Parathyroid adenoma (tissue), 2 donors: ENCODE measurements at regions not wholly inside any gene's neighbourhood (a gene's known extent, or its start where the extent isn't known, plus 50 kb on each side); places are given as distances from the start of the nearest gene placed in this dataset.

Experiments used
- H2AFZ ChIP-seq: fragments of 300-600 bp; sonication (generic); one replicate; pipeline ENCODE4 v1.7.0; 2017; ENCODE audit warnings: antibody characterized with exemption, mild to moderate bottlenecking
- H3K27ac ChIP-seq: fragments of 300-600 bp; sonication (generic); one replicate; pipeline ENCODE4 v1.7.0; 2017
- H3K27me3 ChIP-seq: fragments of 300-600 bp; sonication (generic); one replicate; pipeline ENCODE4 v1.7.0; 2017; ENCODE audit warnings: low read length; ENCODE audit not compliant: control insufficient read depth, insufficient read depth
- H3K36me3 ChIP-seq: fragments of 300-600 bp; sonication (generic); one replicate; pipeline ENCODE4 v1.7.0; 2017; ENCODE audit warnings: low read length; ENCODE audit not compliant: control insufficient read depth, insufficient read depth
- H3K4me1 ChIP-seq: fragments of 300-600 bp; sonication (generic); one replicate; pipeline ENCODE4 v1.7.0; 2017; ENCODE audit warnings: control low read depth
- H3K4me2 ChIP-seq: fragments of 300-600 bp; sonication (generic); one replicate; pipeline ENCODE4 v1.7.0; 2017; ENCODE audit warnings: low read length
- H3K4me3 ChIP-seq: fragments of 300-600 bp; sonication (generic); one replicate; pipeline ENCODE4 v1.7.0; 2017; ENCODE audit warnings: low read depth, low read length
- H3K79me2 ChIP-seq: fragments of 300-600 bp; sonication (generic); one replicate; pipeline ENCODE4 v1.7.0; 2017; ENCODE audit warnings: control low read depth
- H3K9ac ChIP-seq: fragments of 300-600 bp; sonication (generic); one replicate; pipeline ENCODE4 v1.7.0; 2017; ENCODE audit warnings: mild to moderate bottlenecking
- H3K9me3 ChIP-seq: fragments of 300-600 bp; sonication (generic); one replicate; pipeline ENCODE4 v1.7.0; 2017; ENCODE audit warnings: low read length; ENCODE audit not compliant: control insufficient read depth
- TF ChIP-seq, protein P1 (sequence below): fragments of 300-600 bp; sonication (generic); IDR thresholded peaks from one replicate; pipeline ENCODE4 v1.7.0; 2017; ENCODE audit warnings: antibody characterized with exemption, mild to moderate bottlenecking
- donor health status: primary hyperparathyroidism.

GRCh38 chr20:46826343-46826984 is 68.2 kb upstream of the EYA2 start:
- no peak overlapping the region for H3K4me3 ChIP-seq
- no peaks in the 10 kb centered on the region for H3K4me1 ChIP-seq
- H3K36me3 ChIP-seq, result no peaks in the 10 kb centered on the region
- TF ChIP-seq, protein P1, sequence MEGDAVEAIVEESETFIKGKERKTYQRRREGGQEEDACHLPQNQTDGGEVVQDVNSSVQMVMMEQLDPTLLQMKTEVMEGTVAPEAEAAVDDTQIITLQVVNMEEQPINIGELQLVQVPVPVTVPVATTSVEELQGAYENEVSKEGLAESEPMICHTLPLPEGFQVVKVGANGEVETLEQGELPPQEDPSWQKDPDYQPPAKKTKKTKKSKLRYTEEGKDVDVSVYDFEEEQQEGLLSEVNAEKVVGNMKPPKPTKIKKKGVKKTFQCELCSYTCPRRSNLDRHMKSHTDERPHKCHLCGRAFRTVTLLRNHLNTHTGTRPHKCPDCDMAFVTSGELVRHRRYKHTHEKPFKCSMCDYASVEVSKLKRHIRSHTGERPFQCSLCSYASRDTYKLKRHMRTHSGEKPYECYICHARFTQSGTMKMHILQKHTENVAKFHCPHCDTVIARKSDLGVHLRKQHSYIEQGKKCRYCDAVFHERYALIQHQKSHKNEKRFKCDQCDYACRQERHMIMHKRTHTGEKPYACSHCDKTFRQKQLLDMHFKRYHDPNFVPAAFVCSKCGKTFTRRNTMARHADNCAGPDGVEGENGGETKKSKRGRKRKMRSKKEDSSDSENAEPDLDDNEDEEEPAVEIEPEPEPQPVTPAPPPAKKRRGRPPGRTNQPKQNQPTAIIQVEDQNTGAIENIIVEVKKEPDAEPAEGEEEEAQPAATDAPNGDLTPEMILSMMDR, result no peak
- no peaks in the 10 kb centered on the region for H3K9me3 ChIP-seq
- no peaks in the 10 kb centered on the region for H3K27me3 ChIP-seq
- no peaks in the 10 kb centered on the region for H3K79me2 ChIP-seq
- H3K27ac ChIP-seq, result no peak overlapping the region
- no peak overlapping the region for H2AFZ ChIP-seq
- no peak overlapping the region for H3K4me2 ChIP-seq
- H3K9ac ChIP-seq, result no peak overlapping the region

DNA sequence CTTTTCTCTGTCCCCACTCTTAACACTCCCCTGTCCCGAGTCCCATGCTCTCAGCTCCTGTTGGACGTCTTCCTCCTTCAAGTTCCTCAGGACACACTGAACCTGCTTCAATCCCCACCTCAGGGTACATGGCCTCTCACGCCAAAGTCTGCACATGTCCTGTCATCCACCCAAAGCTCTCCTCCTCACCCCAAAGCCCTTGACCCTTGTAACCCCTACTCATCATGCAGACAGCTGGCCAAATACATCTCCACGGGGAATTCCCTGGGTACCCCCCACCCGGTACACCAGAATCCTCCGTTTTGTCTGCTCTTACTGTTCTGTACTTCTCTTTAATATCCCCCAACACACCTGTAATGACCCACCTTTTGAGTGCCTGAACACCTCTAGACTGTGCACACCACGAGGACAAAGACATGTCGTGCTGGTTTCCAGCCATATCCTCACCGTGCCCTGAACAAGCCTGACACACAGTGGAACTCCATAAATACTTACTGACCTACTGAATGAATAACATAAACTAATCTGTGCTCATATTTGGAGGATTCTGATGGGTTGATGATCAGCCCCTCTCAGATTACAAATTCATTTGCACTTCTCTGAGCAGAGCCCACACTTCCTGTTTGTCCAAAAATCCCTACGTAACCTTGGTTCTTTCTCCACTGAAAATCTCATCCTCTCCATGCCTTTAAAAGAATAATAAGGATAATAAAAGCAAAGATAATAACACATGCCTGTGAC is 66.8 kb upstream of the EYA2 start:
- Histone ChIP-seq H3K9ac (no peak overlapping the region), H3K27me3 (no peaks in the 10 kb centered on the region), H3K4me1 (no peaks in the 10 kb centered on the region), H3K4me2 (no peak overlapping the region), H3K9me3 (no peaks in the 10 kb centered on the region), H3K36me3 (no peaks in the 10 kb centered on the region), H3K4me3 (no peak overlapping the region), H3K27ac (no peak overlapping the region), H2AFZ (no peak overlapping the region), H3K79me2 (no peaks in the 10 kb centered on the region)
- TF ChIP-seq, protein P1, result no peak

- TF ChIP-seq, protein P1, result no peak
- H3K27me3 ChIP-seq, result no peaks in the 10 kb centered on the region
- no peak overlapping the region for H3K4me2 ChIP-seq
- H3K9me3 ChIP-seq, result no peaks in the 10 kb centered on the region
- H3K36me3 ChIP-seq, result no peaks in the 10 kb centered on the region
- no peaks in the 10 kb centered on the region for H3K4me1 ChIP-seq
- no peak overlapping the region for H3K4me3 ChIP-seq
- H3K27ac ChIP-seq, result no peak overlapping the region
- H3K79me2 ChIP-seq, result no peaks in the 10 kb centered on the region
- H2AFZ ChIP-seq, result no peak overlapping the region
- no peak overlapping the region for H3K9ac ChIP-seq
Measured at GRCh38 chr20:46828471-46828870, 66.2 kb upstream of the EYA2 start.

- Histone ChIP-seq H3K27ac (no peak overlapping the region), H3K9me3 (no peaks in the 10 kb centered on the region), H3K4me3 (no peak overlapping the region), H3K4me1 (no peaks in the 10 kb centered on the region), H3K4me2 (no peak overlapping the region), H3K36me3 (no peaks in the 10 kb centered on the region), H3K9ac (no peak overlapping the region), H2AFZ (no peak overlapping the region), H3K79me2 (no peaks in the 10 kb centered on the region), H3K27me3 (no peaks in the 10 kb centered on the region)
- TF ChIP-seq, protein P1, result no peak
Measured at GRCh38 chr20:46830886-46831632, 63.6 kb upstream of the EYA2 start.
